Spinal cord (tissue), 9 donors: ENCODE measurements at regions not wholly inside any gene's neighbourhood (a gene's known extent, or its start where the extent isn't known, plus 50 kb on each side); places are given as distances from the start of the nearest gene placed in this dataset.

ENCODE experiments used
- DNase-seq, 6 donors: peaks; one replicate each; pipeline versions ENCODE4 v3.0.0 to v3.0.0-alpha.2; 2013 to 2015; ENCODE audit warnings: low spot score in 6 of 6, low read depth in 4 of 6
- H3K27ac ChIP-seq: one replicate; pipeline ENCODE4 v1.5.1; 2013; ENCODE audit warnings: low read depth, low read length, control low read depth
- H3K27me3 ChIP-seq: one replicate; pipeline ENCODE4 v1.6.1; 2013; ENCODE audit warnings: low read length; ENCODE audit not compliant: control insufficient read depth, insufficient read depth
- H3K36me3 ChIP-seq: one replicate; pipeline ENCODE4 v1.6.1; 2013; ENCODE audit warnings: low read length; ENCODE audit not compliant: control insufficient read depth, insufficient read depth
- H3K4me1 ChIP-seq: one replicate; pipeline ENCODE4 v1.6.1; 2013; ENCODE audit warnings: low read length; ENCODE audit not compliant: control insufficient read depth, insufficient read depth
- H3K4me3 ChIP-seq: one replicate; pipeline ENCODE4 v1.5.1; 2013; ENCODE audit warnings: low read depth, low read length, control low read depth
- H3K9me3 ChIP-seq: one replicate; pipeline ENCODE4 v1.6.1; 2013; ENCODE audit warnings: low read length; ENCODE audit not compliant: control insufficient read depth, insufficient read depth
- WGBS: methylation state at CpG from one replicate; pipeline ENCODE4 v1.1.5; 2013; ENCODE audit warnings: missing lambda C conversion rate; ENCODE audit not compliant: insufficient coverage; 5-methylcytosine and 5-hydroxymethylcytosine counted together
- donor health status: healthy.

DNA sequence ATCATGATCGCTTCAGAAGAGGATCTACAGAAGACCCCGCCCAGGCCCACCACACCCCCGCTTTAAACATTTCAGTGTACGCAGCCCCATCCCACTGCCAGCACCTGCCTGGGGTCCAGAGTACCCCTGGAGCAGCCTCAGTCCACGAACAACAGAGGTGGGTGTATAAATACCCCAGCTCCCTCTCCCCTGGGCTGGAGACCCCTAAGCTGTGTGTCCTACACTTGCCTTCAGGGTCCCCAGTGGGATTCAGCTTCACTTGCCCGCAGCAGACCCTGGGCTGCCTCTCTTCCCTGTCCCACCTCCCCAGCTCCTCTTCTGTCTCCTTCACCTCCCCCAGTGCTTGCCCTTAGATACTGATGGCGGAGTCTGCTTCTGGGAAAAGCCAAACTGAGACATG lies 105.7 kb downstream of the RBFOX3 start:
- H3K27me3 ChIP-seq, result no peaks in the 10 kb centered on the region
- peaks cover 14% of the 10 kb centered on the region for H3K36me3 ChIP-seq
- no peak for DNase-seq
- no peak overlapping the region for H3K4me3 ChIP-seq
- 93% methylated on average over 7 of the region's 7 CpGs for WGBS
- H3K27ac ChIP-seq, result no peak overlapping the region
- peaks cover 35% of the 10 kb centered on the region for H3K4me1 ChIP-seq
- no peaks in the 10 kb centered on the region for H3K9me3 ChIP-seq

DNA sequence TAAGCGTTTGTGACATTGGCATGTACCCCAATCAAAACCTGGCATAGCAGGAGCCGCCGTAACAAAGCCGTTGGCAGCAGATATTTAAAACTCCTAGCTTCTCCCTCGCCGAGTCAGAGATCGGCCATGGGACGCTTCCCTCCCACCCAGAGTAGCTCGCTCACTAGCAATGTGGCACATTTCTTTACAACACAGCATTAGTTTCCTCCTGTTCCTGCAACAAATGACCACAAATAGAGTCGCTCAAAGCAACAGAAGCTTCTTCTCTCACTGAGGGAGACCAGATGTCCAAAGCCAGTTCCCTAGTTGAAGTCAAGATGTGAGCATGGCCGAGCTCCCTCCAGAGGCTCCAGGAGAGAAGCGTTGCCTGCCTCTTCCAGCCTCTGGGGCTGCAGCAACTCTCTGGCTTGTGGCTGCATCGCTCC lies 106.7 kb downstream of the RBFOX3 start:
- Histone ChIP-seq H3K27me3 (no peaks in the 10 kb centered on the region), H3K4me3 (no peak overlapping the region), H3K4me1 (peaks cover 25% of the 10 kb centered on the region), H3K9me3 (no peaks in the 10 kb centered on the region), H3K36me3 (peaks cover 11% of the 10 kb centered on the region), H3K27ac (no peak overlapping the region)
- DNase-seq, result peak in 2 of 6 donors; percentile 41 to 53
- 75% methylated on average over 13 of the region's 13 CpGs for WGBS

DNA sequence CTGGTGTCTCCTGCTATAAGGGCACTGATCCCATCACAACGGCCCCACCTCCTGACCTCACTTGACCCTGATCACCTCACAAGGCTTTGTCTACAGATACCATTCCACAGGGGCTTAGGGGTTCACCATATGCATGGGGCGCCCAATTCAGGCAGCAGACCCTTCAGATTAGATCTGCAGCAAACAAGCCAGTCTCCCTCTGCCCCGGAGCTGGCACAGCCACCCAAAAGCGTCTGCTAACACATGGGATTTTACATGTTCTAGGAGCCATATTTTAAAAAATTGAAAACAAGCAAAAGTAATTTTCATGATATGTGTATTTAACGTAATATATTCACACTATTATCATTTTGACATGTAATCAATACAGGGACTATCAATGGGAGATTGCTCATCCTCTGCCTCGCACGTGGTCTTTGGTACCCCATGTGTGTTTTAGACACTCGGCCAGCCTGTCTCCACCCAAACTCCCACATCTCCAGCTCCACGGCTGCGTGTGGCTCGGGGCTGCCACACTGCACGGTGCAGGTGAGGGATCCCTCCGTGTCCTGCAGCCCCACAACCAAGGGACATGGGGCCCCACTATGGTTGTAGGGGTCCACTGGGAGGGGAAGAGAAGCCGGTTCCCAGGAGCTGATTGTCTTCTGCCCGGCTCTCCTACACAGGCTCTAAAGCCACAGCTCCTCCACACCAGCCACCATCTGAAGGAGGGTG lies 107.6 kb downstream of the RBFOX3 start:
- peaks cover 16% of the 10 kb centered on the region for H3K4me1 ChIP-seq
- no peak overlapping the region for H3K27ac ChIP-seq
- peak in 1 of 6 donors; percentile 29 for DNase-seq
- no peak overlapping the region for H3K4me3 ChIP-seq
- no peaks in the 10 kb centered on the region for H3K9me3 ChIP-seq
- no peaks in the 10 kb centered on the region for H3K27me3 ChIP-seq
- peaks cover 9% of the 10 kb centered on the region for H3K36me3 ChIP-seq
- WGBS, result 63% methylated on average over 3 of the region's 15 CpGs

DNA sequence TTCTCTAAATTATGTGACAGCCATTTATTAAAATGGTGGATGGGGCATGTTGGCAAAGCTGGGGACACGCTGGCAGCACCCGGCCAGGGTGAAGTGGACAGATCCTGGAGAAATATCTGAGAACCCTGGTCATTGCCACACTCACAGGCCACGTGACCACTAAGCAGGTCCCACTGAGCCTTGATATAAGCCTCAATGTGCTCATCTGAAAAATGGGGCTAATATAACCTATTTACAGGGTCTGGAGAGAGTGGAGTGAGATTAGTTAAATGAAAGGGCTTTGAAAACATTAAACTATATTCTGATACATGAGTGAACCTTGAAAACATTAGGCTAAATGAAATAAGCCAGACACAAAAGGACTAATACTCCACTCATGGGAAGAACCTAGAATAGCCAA lies 108.9 kb downstream of the RBFOX3 start:
- WGBS, result 90% methylated on average over 3 of the region's 3 CpGs
- no peak for DNase-seq
- no peaks in the 10 kb centered on the region for H3K27me3 ChIP-seq
- H3K9me3 ChIP-seq, result no peaks in the 10 kb centered on the region
- H3K27ac ChIP-seq, result no peak overlapping the region
- peaks cover 8% of the 10 kb centered on the region for H3K36me3 ChIP-seq
- H3K4me3 ChIP-seq, result no peak overlapping the region
- peaks cover 10% of the 10 kb centered on the region for H3K4me1 ChIP-seq

DNA sequence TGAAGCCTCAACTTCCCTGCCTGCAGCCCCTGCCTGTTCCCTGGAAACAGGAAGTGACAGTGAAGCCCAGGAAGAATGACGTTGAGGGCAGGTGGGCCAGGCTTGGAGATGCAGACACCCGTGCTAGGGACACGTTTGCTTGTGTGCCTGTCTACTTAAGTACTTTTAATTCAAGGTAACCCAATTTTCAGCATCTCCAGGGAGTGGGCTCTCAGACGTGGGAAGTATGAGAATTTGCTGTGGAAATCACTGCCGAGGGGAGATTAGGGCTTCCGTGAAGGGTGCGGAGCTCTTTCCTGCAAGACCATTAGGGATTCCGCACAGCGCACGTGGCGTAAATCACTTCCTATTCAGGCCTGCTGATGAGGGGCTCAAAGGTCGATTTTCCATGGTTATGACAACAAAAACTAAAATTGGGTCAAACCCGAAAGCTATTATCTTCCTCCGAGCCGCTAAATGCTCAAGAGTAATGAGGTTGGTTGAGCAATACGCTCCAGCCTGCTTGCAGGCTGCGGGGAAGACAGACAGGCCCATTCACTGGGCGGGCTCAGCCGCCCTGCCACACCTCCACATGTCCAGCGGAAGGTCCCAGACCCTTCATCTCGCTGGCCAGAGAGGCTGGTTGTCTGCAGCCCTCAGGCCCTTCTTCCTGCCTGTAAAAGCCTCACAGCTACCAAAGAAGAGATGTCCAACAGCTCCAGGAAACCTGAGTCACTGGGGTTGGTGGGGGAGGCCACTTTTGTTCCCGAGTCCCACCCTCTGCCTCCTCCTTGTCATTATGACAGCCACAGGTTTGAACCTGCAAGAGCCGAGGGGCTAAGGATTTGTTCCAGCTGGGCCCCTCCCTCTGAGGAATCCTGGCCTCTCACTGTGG lies 109.9 kb downstream of the RBFOX3 start:
- WGBS, result 20% methylated on average over 20 of the region's 23 CpGs
- Histone ChIP-seq H3K9me3 (no peaks in the 10 kb centered on the region), H3K4me1 (peaks cover 16% of the 10 kb centered on the region), H3K36me3 (no peaks in the 10 kb centered on the region), H3K27ac (no peak overlapping the region), H3K27me3 (no peaks in the 10 kb centered on the region), H3K4me3 (no peak overlapping the region)
- peak in 2 of 6 donors; percentile 33 to 74 for DNase-seq

DNA sequence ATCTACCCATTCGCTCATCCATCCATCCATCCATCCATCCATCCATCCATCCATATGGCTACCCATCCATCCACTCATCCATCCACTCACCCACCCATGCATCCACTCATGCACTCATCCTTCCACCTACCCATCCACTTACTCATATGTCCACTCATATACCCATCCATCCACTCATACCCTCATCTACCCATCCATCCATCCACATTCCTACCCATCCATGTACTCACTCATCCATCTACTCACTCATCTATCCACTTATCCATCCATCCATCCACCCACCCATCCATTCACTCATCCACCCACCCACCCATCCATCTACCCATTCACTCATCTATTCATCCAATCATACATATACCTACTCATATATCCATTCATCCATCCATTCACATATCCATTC lies 112.0 kb downstream of the RBFOX3 start:
- H3K9me3 ChIP-seq, result no peaks in the 10 kb centered on the region
- H3K27ac ChIP-seq, result no peak overlapping the region
- DNase-seq, result no peak
- H3K4me3 ChIP-seq, result no peak overlapping the region
- no peaks in the 10 kb centered on the region for H3K36me3 ChIP-seq
- H3K4me1 ChIP-seq, result peaks cover 20% of the 10 kb centered on the region
- 0% methylated on average over 1 of the region's 1 CpG for WGBS
- no peaks in the 10 kb centered on the region for H3K27me3 ChIP-seq

DNA sequence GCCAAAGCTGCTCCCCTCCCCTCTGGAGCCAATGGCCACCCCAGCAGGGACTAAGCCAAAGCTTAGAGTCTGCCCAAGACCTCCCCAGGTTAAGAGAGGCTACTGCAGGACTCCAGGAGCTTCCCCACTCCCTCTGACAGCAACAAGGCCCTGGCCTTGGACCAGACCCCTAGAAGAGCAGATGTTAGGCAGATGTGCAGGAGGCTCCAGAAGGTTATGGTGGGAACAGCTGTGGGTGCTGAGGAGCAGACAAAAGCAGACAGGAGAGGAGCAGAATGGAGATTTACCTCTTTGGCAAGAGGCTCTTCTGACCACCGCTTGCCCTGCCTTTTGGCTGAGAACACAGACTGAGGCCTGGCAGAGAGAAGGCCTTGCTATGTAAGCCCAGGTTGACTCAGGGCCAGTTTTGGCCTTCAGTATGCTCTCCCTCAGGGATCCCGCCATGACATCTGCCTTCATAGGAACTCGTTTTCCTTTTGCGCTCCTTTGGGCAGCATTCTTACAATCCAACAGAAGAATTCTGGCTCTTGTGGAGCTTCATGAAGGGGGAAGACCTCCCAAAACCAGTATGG lies 113.0 kb downstream of the RBFOX3 start:
- Histone ChIP-seq H3K36me3 (no peaks in the 10 kb centered on the region), H3K27me3 (no peaks in the 10 kb centered on the region), H3K4me1 (peaks cover 20% of the 10 kb centered on the region), H3K4me3 (no peak overlapping the region), H3K27ac (no peak overlapping the region), H3K9me3 (no peaks in the 10 kb centered on the region)
- DNase-seq, result no peak
- 86% methylated on average over 4 of the region's 4 CpGs for WGBS

DNA sequence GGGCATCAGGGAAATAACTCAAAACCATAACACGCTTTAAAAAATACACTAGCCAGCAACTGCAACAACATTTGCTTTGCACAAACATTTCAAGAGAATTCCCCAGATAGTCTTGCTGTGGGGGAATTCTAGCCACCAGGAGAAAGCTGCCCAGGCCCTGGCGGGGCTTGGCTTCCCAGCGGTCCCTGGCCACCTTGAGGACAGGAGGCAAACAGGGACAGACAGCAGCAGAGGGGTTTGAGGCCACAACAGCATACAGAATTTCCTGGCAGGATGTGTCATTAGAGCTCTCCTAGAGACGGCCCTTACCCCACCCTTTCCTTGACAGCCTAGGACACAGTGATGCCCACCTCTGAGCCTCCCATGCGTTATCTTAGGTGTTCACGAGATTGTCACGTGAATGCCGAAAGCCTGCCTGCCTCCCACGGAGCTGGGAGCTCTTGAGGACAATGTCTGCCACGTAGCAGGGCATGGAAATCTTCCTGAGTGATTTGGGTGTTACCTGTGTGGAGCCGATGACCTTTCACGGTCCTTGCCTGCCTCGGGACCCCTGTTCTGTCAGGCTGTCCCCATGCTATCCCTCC lies 114.3 kb downstream of the RBFOX3 start:
- Histone ChIP-seq H3K36me3 (no peaks in the 10 kb centered on the region), H3K27ac (no peak overlapping the region), H3K27me3 (no peaks in the 10 kb centered on the region), H3K9me3 (no peaks in the 10 kb centered on the region), H3K4me1 (peaks cover 19% of the 10 kb centered on the region), H3K4me3 (no peak overlapping the region)
- 65% methylated on average over 9 of the region's 13 CpGs for WGBS
- DNase-seq, result no peak

DNA sequence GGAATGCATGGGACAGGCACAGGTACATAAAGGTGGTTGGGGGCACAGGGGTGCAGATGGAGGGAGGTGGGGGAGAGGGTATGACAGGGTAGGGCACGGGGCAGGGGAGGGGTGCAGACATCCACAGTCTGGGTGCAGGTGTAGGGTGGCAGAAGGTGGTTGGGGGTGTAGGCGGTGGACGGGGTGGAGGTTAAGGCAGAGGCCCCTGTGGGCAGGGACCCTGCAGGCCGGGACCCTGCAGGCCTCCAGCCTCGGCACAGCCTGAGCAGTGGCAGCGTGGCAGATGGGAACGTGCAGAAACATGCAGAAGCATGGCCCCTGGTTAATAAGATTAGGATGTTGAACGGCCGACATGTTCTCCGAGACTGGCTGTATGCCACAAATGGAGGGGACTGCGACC lies 115.2 kb downstream of the RBFOX3 start:
- H3K4me1 ChIP-seq, result peaks cover 11% of the 10 kb centered on the region
- H3K27ac ChIP-seq, result no peak overlapping the region
- H3K27me3 ChIP-seq, result no peaks in the 10 kb centered on the region
- no peaks in the 10 kb centered on the region for H3K36me3 ChIP-seq
- H3K9me3 ChIP-seq, result no peaks in the 10 kb centered on the region
- DNase-seq, result no peak
- no peak overlapping the region for H3K4me3 ChIP-seq
- WGBS, result 81% methylated on average over 10 of the region's 11 CpGs
